ENCODE measurements at regions not wholly inside any gene's neighbourhood (a gene's known extent, or its start where the extent isn't known, plus 50 kb on each side); places are given as distances from the start of the nearest gene placed in this dataset.

DNA sequence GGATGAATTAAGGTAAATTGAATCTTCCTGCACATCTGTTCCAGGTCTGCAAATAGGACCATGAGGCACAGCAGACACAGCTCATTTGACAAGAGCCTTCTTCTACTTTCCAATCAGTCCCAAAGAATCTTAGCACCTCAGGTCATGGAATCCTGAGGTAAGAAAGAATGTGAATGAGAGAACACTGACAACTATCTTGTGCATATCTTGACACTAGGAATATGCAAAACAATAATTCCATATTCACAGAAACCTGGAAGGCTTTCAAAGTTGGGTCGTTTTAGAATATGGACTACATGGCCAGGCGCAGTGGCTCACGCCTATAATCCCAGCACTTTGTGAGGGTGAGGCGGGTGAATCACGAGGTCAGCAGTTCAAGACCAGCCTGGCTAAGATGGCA, 1009.4 kb upstream of the GOT2 start:
- TF ChIP-seq, protein P1, sequence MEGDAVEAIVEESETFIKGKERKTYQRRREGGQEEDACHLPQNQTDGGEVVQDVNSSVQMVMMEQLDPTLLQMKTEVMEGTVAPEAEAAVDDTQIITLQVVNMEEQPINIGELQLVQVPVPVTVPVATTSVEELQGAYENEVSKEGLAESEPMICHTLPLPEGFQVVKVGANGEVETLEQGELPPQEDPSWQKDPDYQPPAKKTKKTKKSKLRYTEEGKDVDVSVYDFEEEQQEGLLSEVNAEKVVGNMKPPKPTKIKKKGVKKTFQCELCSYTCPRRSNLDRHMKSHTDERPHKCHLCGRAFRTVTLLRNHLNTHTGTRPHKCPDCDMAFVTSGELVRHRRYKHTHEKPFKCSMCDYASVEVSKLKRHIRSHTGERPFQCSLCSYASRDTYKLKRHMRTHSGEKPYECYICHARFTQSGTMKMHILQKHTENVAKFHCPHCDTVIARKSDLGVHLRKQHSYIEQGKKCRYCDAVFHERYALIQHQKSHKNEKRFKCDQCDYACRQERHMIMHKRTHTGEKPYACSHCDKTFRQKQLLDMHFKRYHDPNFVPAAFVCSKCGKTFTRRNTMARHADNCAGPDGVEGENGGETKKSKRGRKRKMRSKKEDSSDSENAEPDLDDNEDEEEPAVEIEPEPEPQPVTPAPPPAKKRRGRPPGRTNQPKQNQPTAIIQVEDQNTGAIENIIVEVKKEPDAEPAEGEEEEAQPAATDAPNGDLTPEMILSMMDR (conservative IDR thresholded peaks at IDR 0.05): no peak
- TF ChIP-seq ZFX (IDR thresholded peaks at IDR 0.05): no peak
- no peak overlapping the region for H3K27ac ChIP-seq

GRCh38 chr16:59740858-59741257, 1006.7 kb upstream of the GOT2 start:
- TF ChIP-seq, protein P1 (conservative IDR thresholded peaks at IDR 0.05): no peak
- no peak for TF ChIP-seq ZFX (IDR thresholded peaks at IDR 0.05)
- H3K27ac ChIP-seq: no peak overlapping the region

GRCh38 chr16:59737274-59737673, 1003.2 kb upstream of the GOT2 start:
- no peak overlapping the region for H3K27ac ChIP-seq
- TF ChIP-seq ZFX (IDR thresholded peaks at IDR 0.05): no peak
- TF ChIP-seq, protein P1 (conservative IDR thresholded peaks at IDR 0.05): no peak

DNA sequence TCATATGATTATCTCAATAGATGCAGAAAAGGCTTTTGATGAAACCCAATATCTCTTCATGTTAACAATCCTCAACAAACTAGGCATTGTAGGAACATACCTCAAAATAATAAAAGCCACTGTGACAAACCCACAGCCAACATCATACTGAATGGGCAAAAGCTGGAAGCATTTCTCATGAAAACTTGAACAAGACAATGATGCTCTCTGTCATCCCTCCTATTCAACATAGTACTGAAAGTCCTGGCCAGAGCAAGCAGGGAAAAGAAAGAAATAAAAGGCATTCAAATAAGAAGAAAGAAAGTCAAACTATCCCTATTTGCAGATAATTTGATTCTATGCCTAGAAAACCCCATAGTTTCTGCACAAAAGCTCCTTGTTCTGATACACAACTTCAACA, 999.2 kb upstream of the GOT2 start:
- H3K27ac ChIP-seq: no peak overlapping the region
- no peak for TF ChIP-seq ZFX (IDR thresholded peaks at IDR 0.05)
- TF ChIP-seq, protein P1 (conservative IDR thresholded peaks at IDR 0.05): no peak

DNA sequence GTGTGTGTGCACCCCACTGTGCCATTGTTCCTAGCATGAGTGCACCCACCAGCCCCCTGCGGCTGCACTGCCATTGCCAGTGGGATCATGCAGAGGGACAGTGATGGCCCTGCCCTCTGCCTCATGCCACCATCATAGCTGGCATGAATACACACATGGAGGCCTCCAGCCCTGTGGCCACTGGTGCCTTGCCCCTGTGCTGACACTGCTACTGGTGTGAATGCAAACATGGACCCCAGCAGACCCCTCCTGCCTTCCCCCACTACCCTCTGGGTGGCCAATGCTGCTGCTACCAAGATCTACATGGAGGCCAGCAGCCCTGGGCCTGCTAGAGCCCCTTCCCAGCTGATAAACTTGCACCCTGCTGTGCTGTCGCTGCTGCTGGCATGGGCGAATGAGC, 995.5 kb upstream of the GOT2 start:
- TF ChIP-seq, protein P1 (conservative IDR thresholded peaks at IDR 0.05): no peak
- TF ChIP-seq ZFX (IDR thresholded peaks at IDR 0.05): no peak
- no peak overlapping the region for H3K27ac ChIP-seq

DNA sequence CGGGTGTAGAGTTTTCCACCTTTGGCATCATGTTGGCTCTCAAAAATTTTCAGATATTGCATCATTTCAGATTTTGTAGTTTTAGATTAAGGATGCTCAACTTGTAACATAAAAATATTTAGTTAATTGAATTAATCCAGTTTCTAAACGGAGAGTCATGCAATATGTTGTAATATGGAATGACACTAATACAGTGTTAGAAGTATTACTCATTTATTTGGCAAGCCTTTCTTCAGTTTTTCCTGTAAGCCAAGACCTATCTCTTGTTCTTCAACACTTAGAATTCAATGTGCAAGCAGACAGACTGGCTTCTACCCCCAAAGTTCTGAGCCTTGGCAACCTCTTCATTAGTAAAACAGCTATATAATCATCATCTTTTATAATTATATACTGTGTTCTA, 985.0 kb upstream of the GOT2 start:
- TF ChIP-seq ZFX (IDR thresholded peaks at IDR 0.05): no peak
- TF ChIP-seq, protein P1 (conservative IDR thresholded peaks at IDR 0.05): no peak
- H3K27ac ChIP-seq: no peak overlapping the region

- TF ChIP-seq ZFX (IDR thresholded peaks at IDR 0.05): no peak
- TF ChIP-seq, protein P1 (conservative IDR thresholded peaks at IDR 0.05): no peak
- no peak overlapping the region for H3K27ac ChIP-seq
These were observed 973.5 kb upstream of the GOT2 start for GRCh38 chr16:59707436-59708226.
